ENCODE measurements at regions not wholly inside any gene's neighbourhood (a gene's known extent, or its start where the extent isn't known, plus 50 kb on each side); places are given as distances from the start of the nearest gene placed in this dataset.

GRCh38 chr13:22569811-22570210, 611.0 kb upstream of the SGCG start:
- DNase-seq: no peak

DNA sequence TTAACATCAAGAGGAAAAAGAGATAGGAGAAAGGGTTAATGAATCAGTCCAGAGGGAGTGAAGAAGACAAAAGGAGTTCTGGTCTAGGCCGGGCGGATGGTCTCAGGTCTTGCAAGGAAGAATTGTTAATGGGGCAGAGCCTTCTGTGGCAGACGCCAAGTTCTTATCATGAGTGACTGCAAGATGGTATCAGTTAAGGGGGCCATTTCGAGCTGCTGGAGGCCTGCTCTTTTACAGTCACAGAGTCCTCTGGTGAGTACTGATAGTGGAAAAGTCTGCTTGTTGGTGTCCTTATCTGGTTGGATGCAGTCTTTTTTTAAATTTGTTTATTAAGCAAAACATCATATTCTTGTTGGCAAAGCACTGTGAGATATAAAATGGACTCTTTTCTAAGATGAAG, 590.9 kb upstream of the SGCG start:
- no peak for DNase-seq

GRCh38 chr13:22592515-22592914, 588.3 kb upstream of the SGCG start:
- no peak for DNase-seq

DNA sequence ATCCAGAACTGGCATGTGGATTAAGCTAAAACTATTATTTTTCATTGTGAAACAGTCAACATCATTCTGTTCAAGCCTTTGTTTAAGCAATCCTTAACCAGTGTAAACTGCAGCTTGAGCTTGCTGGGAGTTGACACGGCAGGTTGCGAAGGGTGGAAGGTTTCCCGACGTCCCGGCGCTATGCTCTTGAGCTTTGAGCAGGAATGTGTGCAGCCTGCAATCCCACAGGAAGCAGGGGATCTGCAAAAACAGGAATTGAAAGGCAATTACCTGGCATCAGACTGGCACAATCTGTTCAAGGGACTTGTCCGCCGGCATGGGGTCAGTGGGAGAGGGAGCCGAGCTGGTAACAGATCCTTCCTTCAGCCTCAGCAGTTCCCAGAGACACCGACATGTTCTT, 586.7 kb upstream of the SGCG start:
- no peak for DNase-seq

DNA sequence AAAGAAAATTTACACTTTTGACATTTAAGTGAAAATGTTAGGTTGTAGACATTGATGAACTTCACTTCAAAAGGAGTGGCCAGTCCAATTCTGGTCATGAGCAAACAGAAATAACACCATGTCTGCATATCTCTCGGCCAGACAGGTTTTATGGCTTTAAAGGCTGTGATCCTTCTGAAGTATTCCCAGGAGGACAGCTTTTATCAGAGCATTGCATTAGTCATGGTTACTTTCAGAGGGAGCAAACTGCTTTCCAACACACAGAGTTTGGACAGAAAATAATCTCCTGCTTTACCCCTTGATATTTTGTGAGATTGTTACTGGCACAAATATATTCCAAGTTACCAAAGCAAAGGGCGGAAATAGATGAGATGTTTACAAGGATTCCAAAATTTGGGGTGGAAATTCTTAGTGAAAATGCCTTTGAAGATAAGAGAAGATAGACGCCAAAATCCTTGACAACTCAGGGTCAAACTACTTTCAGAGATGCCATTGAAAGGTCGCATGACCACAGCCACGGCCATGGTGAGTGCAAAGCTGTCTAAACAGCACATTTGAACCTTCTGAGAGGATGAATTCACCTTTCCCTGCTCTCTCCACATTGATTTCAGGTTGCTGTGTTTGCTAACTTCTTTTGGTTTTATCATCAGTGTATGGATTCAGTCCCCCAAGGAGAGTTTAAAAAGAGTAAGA, 584.5 kb upstream of the SGCG start:
- no peak for DNase-seq

GRCh38 chr13:22599156-22599555, 581.6 kb upstream of the SGCG start:
- DNase-seq: no peak

DNA sequence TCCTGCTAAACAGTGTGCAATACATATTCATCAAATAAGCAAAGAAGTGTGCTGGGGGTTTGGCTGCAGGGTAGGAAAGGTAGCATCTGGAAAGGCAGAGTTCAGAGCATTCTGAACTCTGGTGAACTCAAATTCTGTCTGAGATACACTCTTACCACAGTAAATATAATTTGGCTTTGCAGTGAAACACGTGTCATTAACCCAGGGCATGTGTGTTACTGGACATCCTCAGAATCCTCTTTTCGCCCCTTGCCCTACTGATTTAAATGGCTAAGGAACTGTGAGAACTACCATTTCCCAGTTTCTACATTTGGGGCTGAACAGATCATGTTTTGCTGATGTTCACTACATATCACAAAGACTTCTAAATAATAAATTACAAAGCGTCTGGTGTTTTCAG, 562.8 kb upstream of the SGCG start:
- DNase-seq: no peak

DNA sequence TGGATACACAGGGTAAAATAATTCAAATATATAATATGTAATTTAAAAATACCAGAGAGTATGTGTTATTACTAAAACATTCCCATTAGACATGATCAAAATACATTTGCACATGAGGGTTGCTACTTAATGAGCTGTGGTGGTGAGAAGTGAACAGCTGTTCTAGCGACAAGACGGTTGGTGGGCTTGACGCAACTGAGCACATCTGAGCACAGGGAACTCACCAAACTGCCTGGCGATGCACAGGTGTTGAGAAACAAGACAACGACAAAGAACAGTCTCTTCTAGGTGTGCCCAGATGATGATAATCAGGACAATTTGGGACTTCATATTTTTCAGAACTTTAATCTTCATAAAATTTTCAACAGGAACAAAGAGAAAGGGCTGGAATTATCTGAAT, 555.1 kb upstream of the SGCG start:
- no peak for DNase-seq

DNA sequence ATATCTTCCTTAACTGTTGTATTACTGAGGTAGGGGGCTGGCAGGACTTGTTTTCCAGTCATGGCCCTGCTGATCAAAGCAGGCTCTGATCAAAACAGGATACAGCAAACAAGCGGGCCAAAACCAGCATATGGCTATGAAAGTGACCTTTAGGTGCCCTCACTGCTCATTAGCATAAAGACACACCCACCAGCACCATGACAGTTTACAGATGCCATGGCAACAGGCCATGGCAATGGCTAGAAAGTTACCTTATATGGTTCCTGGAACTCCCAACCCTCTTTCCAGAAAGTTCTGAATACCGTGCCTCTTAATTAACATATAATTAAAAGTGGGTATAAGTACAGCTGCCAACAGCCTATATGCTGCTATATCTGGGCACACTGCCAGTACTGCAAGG, 551.4 kb upstream of the SGCG start:
- DNase-seq: no peak

GRCh38 chr13:22642088-22642487, 538.7 kb upstream of the SGCG start:
- no peak for DNase-seq

DNA sequence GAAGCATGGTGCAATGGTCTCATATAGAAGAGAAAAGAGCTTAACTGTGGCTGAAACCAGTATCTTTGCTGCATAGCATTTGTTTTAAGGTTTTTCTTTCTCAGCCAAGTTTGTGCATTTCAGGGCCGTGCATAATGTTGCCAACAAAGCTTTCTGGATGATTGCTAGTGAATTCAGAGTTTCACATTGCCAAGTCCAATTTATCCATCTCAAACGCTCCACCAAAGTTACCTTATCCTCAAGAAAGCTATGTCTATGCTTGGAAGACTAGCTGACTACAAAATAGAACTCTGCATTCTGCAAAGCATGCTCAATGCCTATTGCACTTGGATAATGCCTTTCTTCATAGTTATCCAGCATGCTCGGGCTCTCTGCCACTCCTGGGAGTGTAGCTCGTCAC, 535.8 kb upstream of the SGCG start:
- no peak for DNase-seq

DNA sequence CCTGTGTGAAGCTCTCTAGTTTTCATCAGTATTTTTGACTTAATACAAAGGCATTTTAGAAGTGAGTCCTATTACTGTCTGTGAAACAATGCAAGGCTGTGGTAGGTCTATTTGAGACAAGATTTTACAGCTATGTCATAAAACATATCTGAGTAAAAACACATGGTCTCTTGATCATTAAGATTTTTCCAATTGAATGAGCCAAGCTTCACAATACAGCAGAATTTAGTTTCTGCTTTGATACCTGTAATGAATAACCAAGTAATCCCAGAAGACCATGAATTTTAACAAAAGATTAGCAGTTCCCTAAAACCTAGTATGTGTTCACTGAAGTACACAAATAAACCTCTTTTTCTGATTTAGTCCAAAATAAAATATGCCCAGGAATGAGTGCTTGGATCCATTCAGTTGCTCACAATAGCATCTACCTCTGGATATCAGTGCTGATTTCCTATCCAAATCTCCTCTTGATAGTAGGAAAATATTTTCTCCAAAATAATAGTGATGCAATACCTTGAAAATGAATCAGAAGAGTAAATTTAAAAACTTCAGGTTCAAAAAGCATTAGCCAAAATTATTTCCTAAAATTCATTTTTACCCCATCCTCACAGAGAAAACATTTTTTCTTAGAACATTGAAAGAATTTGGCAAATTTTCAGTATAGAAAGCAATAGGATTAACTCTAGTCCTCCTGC, 533.5 kb upstream of the SGCG start:
- no peak for DNase-seq

GRCh38 chr13:22648320-22648801, 532.4 kb upstream of the SGCG start:
- DNase-seq: no peak

- DNase-seq: no peak
These were observed 528.0 kb upstream of the SGCG start for GRCh38 chr13:22652796-22653195.

DNA sequence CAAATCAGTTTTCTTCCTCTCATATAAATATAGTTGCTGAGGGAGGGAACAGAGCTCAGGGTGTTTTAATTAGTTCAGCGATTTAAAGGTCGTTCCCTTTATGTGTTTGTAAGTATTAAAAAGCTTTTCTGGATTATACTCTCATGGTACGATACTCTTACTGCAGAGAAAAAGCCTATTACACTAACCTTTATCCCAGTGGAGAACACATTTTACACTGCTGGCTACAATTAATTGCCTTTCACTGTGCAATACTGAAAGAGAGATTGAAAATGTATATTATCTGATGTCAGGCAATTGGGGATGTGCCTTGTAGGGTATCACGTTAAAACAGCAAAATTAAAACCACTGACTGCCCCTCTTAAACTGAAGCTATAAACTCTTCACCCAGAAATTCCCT, 526.9 kb upstream of the SGCG start:
- DNase-seq: no peak

- no peak for DNase-seq
These were observed 525.5 kb upstream of the SGCG start for GRCh38 chr13:22655106-22655852.

DNA sequence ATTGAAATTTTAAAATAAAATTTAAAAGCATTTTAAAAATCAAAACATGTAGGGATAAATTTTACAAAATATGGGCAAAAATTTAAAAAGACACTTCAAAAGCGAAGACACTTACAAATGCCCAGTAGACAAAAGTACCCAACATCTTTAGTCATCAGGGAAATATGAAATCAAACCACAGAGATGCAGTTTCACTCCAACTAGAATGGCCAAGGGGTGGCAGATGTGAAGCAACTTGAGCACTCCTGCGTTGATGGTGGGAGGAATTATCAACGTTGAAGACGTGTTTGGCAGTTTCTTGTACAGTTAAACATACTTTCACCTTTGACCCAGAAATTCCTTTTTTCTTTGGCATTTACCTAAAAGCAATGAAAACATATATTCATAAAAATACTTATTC, 518.0 kb upstream of the SGCG start:
- no peak for DNase-seq

- DNase-seq: no peak
These were observed 515.3 kb upstream of the SGCG start for GRCh38 chr13:22665506-22665905.

GRCh38 chr13:22690756-22691155, 490.0 kb upstream of the SGCG start:
- no peak for DNase-seq

DNA sequence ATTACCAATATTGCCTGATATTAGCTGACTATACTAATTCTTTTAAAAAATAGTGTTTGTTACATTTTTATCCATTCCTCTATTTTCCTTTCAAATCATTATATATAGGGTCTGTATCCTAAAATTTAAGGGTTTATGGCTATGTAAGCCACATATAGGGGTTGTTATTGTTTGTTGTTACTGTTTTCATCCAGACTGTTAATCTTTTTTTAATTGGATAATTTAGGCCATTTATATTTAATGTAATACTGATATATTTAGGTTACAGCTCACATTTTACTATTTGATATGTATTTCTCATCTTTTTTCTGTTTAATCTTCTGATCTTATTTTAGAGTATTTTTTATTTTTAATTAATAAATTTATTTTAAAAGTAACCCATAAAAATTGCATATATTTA, 487.1 kb upstream of the SGCG start:
- DNase-seq: no peak

GRCh38 chr13:22696433-22696832, 484.3 kb upstream of the SGCG start:
- no peak for DNase-seq

GRCh38 chr13:22698467-22698866, 482.3 kb upstream of the SGCG start:
- no peak for DNase-seq

DNA sequence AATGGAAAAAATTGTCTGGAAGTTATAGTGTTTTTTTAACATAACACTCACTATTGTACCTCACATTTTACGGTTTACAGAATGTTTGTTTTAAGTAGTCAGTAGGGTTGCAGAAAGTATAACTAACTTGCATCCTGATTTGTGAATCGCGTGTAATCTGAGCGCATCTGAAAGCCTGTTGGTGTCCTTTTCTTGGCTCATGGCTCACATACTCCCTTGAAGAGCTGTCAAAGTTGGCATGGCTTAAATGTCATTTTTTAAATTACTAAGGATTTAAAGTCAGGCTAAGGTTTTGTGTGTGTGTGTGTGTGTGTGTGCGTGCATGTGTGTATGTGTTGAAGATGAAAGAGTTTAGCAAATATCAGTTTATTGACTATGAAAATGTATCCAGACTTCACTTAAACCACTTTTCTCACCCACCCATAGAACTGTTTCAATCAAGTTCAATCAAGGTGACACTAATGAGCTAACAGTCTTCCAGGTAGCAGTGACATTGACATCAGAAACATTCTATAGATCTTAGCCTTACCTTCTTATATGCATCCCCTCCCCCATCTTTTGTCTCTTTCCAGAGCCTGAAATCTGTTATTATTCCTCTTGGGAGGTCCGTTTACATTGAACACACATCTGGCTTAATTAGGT, 480.4 kb upstream of the SGCG start:
- DNase-seq: no peak
